Colonic mucosa (tissue), 4 donors: ENCODE measurements at regions not wholly inside any gene's neighbourhood (a gene's known extent, or its start where the extent isn't known, plus 50 kb on each side); places are given as distances from the start of the nearest gene placed in this dataset.

Experiments
- DNase-seq: peaks from one replicate; pipeline ENCODE4 v3.0.0-alpha.2; 2020
- H3K27ac ChIP-seq: fragments of 200-600 bp; one replicate; pipeline ENCODE4 v1.8.0; 2021
- H3K27me3 ChIP-seq: fragments of 200-600 bp; one replicate; pipeline ENCODE4 v1.8.0; 2021
- H3K36me3 ChIP-seq: fragments of 200-600 bp; one replicate; pipeline ENCODE4 v1.8.0; 2021
- H3K4me1 ChIP-seq: fragments of 200-600 bp; one replicate; pipeline ENCODE4 v1.8.0; 2021; ENCODE audit warnings: mild to moderate bottlenecking
- H3K4me3 ChIP-seq: fragments of 200-600 bp; one replicate; pipeline ENCODE4 v1.8.0; 2021
- H3K9ac ChIP-seq, 2 donors: one replicate each; pipeline ENCODE4 v1.7.0; 2013; ENCODE audit warnings: control low read depth in 2 of 2, low read depth in 2 of 2, low read length in 2 of 2
- H3K9me3 ChIP-seq: fragments of 200-600 bp; one replicate; pipeline ENCODE4 v1.8.0; 2021
- CTCF ChIP-seq: fragments of 200-600 bp; IDR thresholded peaks from one replicate; pipeline ENCODE4 v1.8.0; 2022; ENCODE audit warnings: antibody characterized with exemption, mild to moderate bottlenecking
- intact Hi-C: fragments of 100-400 bp; cut with DNase I; formaldehyde crosslinking; loops from one replicate; pipeline ENCODE4 v1.14.1; 2022
- donor health status: healthy.
- donor health status: DM: no; HTN: no; CAD: no.
- donor health status: DM: no; HTN: no; CAD: no.

DNA sequence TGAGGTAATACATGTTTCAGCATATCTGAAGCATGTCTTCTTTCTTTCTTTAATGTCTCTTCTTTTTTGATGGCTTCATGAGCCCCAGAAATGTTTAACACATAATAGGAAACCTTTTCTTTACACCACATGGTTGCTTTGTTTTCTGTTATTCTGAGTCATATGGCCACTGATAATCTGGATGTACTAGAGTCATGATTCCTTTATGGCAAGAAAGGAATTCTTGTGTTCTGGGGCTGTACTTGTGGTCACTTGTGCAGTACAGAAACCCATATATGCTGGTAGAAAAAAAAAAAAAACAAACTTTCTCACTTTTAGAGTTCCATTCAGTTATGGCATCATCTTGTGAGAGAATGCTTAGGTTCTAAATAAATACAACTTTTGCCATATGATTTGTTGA is 1669.3 kb upstream of the CDH9 start:
- intact Hi-C loops, result no loop called here
- no peak for DNase-seq
- H3K4me3 ChIP-seq, result no peak overlapping the region
- H3K27ac ChIP-seq, result no peak overlapping the region
- H3K36me3 ChIP-seq, result no peaks in the 10 kb centered on the region
- H3K4me1 ChIP-seq, result no peaks in the 10 kb centered on the region
- no peaks in the 10 kb centered on the region for H3K9me3 ChIP-seq
- TF ChIP-seq CTCF, result no peak
- no peaks in the 10 kb centered on the region for H3K27me3 ChIP-seq
- H3K9ac ChIP-seq, result no peak overlapping the region

- no peak for TF ChIP-seq CTCF
- H3K4me3 ChIP-seq, result no peak overlapping the region
- no peaks in the 10 kb centered on the region for H3K27me3 ChIP-seq
- no peaks in the 10 kb centered on the region for H3K36me3 ChIP-seq
- no peak overlapping the region for H3K9ac ChIP-seq
- H3K4me1 ChIP-seq, result no peaks in the 10 kb centered on the region
- intact Hi-C loops, result no loop called here
- no peaks in the 10 kb centered on the region for H3K9me3 ChIP-seq
- H3K27ac ChIP-seq, result no peak overlapping the region
- DNase-seq, result no peak
Observed at GRCh38 chr5:28703651-28704260, 1665.4 kb upstream of the CDH9 start.

DNA sequence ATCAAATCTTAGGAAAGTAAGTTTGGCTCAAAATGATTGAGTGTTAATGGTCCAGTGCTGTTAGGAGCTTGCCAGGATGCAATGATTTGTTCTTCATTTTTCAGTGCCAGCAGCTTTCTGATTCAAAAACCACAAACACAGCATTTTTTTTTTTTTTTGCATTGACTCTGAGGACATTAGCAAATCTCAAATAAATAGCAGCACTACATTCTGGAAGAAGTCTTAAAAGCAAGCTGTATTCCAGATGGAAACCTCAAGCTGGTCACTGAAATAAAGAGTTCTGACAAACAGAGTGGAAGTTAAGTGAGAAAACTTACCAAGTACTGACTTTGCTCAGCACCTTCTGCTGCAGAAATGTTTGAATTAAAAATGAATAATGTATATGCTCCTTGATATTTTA is 1653.1 kb upstream of the CDH9 start:
- DNase-seq, result no peak
- no peaks in the 10 kb centered on the region for H3K36me3 ChIP-seq
- H3K4me3 ChIP-seq, result no peak overlapping the region
- H3K9me3 ChIP-seq, result no peaks in the 10 kb centered on the region
- intact Hi-C loops, result no loop called here
- H3K9ac ChIP-seq, result no peak overlapping the region
- H3K4me1 ChIP-seq, result no peaks in the 10 kb centered on the region
- TF ChIP-seq CTCF, result no peak
- no peak overlapping the region for H3K27ac ChIP-seq
- H3K27me3 ChIP-seq, result no peaks in the 10 kb centered on the region

GRCh38 chr5:28685794-28686193 is 1647.4 kb upstream of the CDH9 start:
- intact Hi-C loops, result no loop called here
- no peak overlapping the region for H3K4me3 ChIP-seq

GRCh38 chr5:28678899-28679298 is 1640.5 kb upstream of the CDH9 start:
- Histone ChIP-seq H3K27ac (no peak overlapping the region), H3K9me3 (no peaks in the 10 kb centered on the region), H3K36me3 (no peaks in the 10 kb centered on the region), H3K9ac (no peak overlapping the region), H3K4me1 (no peaks in the 10 kb centered on the region), H3K27me3 (no peaks in the 10 kb centered on the region), H3K4me3 (no peak overlapping the region)
- intact Hi-C loops, result no loop called here
- no peak for TF ChIP-seq CTCF
- no peak for DNase-seq

More at GRCh38 chr5:28685794-28686193, 1647.4 kb upstream of the CDH9 start:
- H3K9ac ChIP-seq, result no peak overlapping the region
- H3K27me3 ChIP-seq, result no peaks in the 10 kb centered on the region
- H3K9me3 ChIP-seq, result no peaks in the 10 kb centered on the region
- H3K27ac ChIP-seq, result no peak overlapping the region
- no peak for TF ChIP-seq CTCF
- no peaks in the 10 kb centered on the region for H3K36me3 ChIP-seq
- DNase-seq, result no peak
- no peaks in the 10 kb centered on the region for H3K4me1 ChIP-seq
